GM19239 (cell line): ENCODE measurements at regions not wholly inside any gene's neighbourhood (a gene's known extent, or its start where the extent isn't known, plus 50 kb on each side); places are given as distances from the start of the nearest gene placed in this dataset.

Experiments
- DNase-seq: peaks from one replicate; pipeline ENCODE4 v3.0.0; 2011; ENCODE audit warnings: low spot score; ENCODE audit not compliant: insufficient read length
- FAIRE-seq: peaks from 2 replicates; lab custom pipeline; 2011; peaks lifted over from hg19 to GRCh38; lab: Jason Lieb, UNC

DNA sequence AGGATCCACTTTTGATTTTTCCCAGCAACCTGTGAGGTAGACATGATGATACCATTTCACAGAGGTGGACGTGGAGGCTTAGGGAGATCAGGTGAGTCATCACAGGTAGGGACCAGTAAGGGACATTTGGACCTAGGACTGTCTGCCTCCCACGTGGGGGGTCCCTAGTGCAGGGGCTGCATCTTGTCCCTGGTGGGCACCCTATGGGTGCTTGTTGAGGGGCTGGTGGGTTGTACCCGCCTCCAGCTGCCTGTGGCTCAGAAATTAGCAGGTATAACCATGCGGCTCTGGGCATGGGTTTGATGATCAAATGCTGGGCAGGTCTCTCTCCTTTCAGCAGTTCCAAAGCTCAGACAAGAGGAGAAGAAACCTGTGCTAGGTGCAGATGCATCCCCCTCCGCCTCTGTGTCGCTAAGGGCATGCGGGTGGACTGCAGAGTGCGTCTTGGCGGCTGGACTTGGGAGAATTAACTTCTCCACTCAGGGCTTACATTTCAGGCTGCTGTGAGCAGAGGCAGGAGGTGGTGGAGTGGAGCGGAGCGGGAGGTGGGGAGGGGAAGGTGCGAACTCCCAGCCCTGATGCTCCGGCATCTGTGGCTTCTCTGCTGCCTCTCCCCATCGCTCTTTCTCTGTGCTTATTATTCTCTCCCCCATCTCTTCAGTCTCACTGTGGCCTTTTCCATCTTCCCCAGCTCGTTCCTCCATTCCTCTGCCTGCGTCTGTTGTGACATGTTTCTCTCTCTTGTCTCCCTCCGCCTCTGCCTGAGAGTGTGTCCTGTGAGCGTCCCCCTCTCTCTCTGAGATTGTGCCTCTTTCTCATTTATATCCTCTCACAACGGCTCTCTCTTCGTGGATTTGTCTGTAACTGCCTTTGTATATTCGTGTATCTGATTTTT is 146.8 kb downstream of the PTPRU start:
- DNase-seq = no peak
- FAIRE-seq = no peak

DNA sequence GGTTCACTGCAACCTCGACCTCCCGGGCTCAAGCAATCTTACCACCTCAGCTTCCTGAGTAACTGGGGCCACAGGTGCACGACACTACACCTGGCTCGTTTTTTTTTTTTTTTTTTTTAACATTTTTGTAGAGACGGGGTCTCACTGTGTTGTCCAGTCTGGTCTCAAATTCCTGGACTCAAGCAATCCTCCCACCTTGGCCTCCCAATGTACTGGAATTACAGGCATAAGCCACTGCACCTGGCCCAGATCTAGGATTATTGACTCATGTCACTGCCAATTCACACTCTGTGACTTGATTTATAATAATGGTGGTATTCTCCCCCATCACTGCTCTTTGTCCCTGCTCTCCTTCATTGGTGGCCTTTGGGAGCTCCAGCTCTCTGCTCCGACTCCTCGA is 145.1 kb downstream of the PTPRU start:
- FAIRE-seq (no peak), DNase-seq (no peak)

DNA sequence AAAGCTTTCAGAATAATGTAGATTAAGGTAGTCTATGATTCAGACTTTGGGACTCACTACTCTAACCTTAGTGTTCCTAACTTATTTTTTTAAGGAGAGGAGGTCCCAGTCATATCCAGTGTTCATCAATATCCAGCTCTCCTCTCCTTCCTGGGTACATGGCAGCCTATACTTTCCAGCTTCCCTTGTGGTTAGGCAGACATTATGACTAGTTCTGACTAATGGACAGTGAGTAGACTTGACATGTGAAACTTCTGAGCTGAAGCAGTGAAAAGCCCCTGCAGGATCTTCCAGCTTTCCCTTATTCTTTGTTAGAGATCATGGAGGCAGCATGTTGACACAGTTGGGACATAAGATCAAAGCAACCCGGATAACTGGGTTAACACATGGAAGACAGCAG is 144.2 kb downstream of the PTPRU start:
- no peak for DNase-seq
- no peak for FAIRE-seq

DNA sequence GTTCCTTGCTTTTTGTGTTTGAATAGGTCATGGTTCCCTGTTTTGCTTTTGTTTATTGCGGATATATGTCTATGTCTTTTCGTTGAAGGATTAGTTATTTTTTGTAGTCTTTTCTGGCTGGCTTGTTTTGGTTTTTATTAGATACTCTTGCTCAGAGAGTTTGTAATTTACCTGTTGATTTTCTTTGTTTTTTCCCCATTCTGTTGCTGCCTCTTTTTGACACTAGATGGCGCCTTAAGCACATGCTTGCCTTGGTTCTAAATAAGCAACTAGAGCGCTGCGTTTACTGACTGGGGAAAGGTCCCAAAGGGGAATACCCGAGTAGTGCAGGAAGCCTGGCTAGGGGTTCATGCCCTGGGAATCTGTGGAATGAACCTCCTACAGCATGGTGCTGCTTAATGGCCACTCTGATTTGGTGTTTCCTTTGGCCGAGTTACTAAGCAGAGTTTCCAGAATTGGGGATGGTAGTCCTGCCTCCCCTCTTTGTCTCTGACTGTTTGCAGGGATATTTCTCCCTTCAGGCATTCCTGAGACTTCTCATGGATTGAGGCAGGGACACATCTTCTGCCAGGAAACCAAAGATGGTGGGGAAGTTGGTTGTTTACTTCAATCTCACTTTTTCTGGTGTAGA is 143.2 kb downstream of the PTPRU start:
- FAIRE-seq (peak; percentile 8), DNase-seq (no peak)
